Esophagus squamous epithelium (tissue), 5 donors: ENCODE measurements at regions not wholly inside any gene's neighbourhood (a gene's known extent, or its start where the extent isn't known, plus 50 kb on each side); places are given as distances from the start of the nearest gene placed in this dataset.

Experiments used
- DNase-seq: peaks from one replicate; lab custom pipeline; 2025; lab: John Stamatoyannopoulos, UW
- H3K27ac ChIP-seq, 4 donors: fragments of 200-600 bp; sonication (generic); one replicate each; pipeline ENCODE4 v1.5.1; 2016 to 2019; ENCODE audit warnings: mild to moderate bottlenecking in 1 of 4
- H3K27me3 ChIP-seq, 4 donors: fragments of 200-600 bp; sonication (generic); 1 replicate in 3 of 4; 2 replicates in 1 of 4; pipeline versions ENCODE4 v1.5.1 to v1.6.0; 2017 to 2021; ENCODE audit warnings: antibody characterized with exemption in 1 of 4
- H3K36me3 ChIP-seq, 3 donors: fragments of 200-600 bp; sonication (generic); one replicate each; pipeline ENCODE4 v1.5.1; 2016 to 2019
- H3K4me1 ChIP-seq, 3 donors: fragments of 200-600 bp; sonication (generic); one replicate each; pipeline ENCODE4 v1.5.1; 2017 to 2019
- H3K4me3 ChIP-seq, 4 donors: fragments of 200-600 bp; sonication (generic); 1 replicate in 3 of 4; 2 replicates in 1 of 4; pipeline ENCODE4 v1.5.1; 2016 to 2019; ENCODE audit warnings: mild to moderate bottlenecking in 2 of 4, moderate library complexity in 1 of 4
- H3K9me3 ChIP-seq, 3 donors: fragments of 200-600 bp; sonication (generic); one replicate each; pipeline ENCODE4 v1.5.1; 2016 to 2019
- CTCF ChIP-seq, 6 experiments: fragments of 450-650 bp in 4 of 6; fragments of 200-600 bp in 2 of 6; sonication (generic) in 2 of 6; IDR thresholded peaks; one replicate each; pipeline ENCODE4 v1.5.1; 2016 to 2019; ENCODE audit warnings: antibody characterized with exemption in 6 of 6, mild to moderate bottlenecking in 4 of 6, moderate library complexity in 4 of 6
- POLR2A ChIP-seq, 4 donors: fragments of 450-650 bp; IDR thresholded peaks; one replicate each; pipeline ENCODE4 v1.6.1; 2017; ENCODE audit warnings: antibody characterized with exemption in 4 of 4, mild to moderate bottlenecking in 4 of 4, moderate library complexity in 3 of 4
- WGBS, 2 donors: methylation state at CpG; one replicate each; pipeline ENCODE4 v1.1.5; 2018; 5-methylcytosine and 5-hydroxymethylcytosine counted together
- intact Hi-C: fragments of 100-400 bp; cut with DNase I; formaldehyde crosslinking; loops from one replicate; pipeline ENCODE4 v1.15.0; 2022
- donor health status: DM: yes; HTN: yes; CAD: no.

GRCh38 chr3:146800484-146800883, 195.3 kb upstream of the PLSCR5 start:
- TF ChIP-seq CTCF (IDR thresholded peaks at IDR 0.05), result no peak
- no peak for TF ChIP-seq POLR2A (IDR thresholded peaks at IDR 0.05)
- whole genome bisulfite sequencing, 2 donors, result 54 to 63% methylated on average over 2 of the region's 2 CpGs
- Histone ChIP-seq H3K36me3 (no peaks in the 10 kb centered on the region), H3K4me3 (no peak overlapping the region), H3K27ac (no peak overlapping the region), H3K9me3 (no peaks in the 10 kb centered on the region), H3K4me1 (no peaks in the 10 kb centered on the region), H3K27me3 (no peaks in the 10 kb centered on the region)
- DNase-seq, result no peak
- intact Hi-C loops, result no loop called here

GRCh38 chr3:146796078-146796477, 190.9 kb upstream of the PLSCR5 start:
- TF ChIP-seq POLR2A (IDR thresholded peaks at IDR 0.05), result no peak
- TF ChIP-seq CTCF (IDR thresholded peaks at IDR 0.05), result no peak
- no peaks in the 10 kb centered on the region for H3K36me3 ChIP-seq
- H3K4me3 ChIP-seq, result no peak overlapping the region
- WGBS, 2 donors, result 39 to 47% methylated on average over 2 of the region's 2 CpGs
- no peak overlapping the region for H3K27ac ChIP-seq
- no peaks in the 10 kb centered on the region for H3K4me1 ChIP-seq
- intact Hi-C loops, result no loop called here
- DNase-seq, result no peak
- H3K9me3 ChIP-seq, result no peaks in the 10 kb centered on the region
- no peaks in the 10 kb centered on the region for H3K27me3 ChIP-seq

GRCh38 chr3:146783446-146783845, 178.3 kb upstream of the PLSCR5 start:
- TF ChIP-seq POLR2A (IDR thresholded peaks at IDR 0.05), result no peak
- Histone ChIP-seq H3K36me3 (no peaks in the 10 kb centered on the region), H3K4me3 (no peak overlapping the region), H3K27me3 (no peaks in the 10 kb centered on the region), H3K9me3 (no peaks in the 10 kb centered on the region), H3K4me1 (no peaks in the 10 kb centered on the region), H3K27ac (no peak overlapping the region)
- DNase-seq, result no peak
- intact Hi-C loops, result no loop called here
- 52 to 53% methylated on average over 2 of the region's 2 CpGs for WGBS, 2 donors

- no peaks in the 10 kb centered on the region for H3K4me1 ChIP-seq
- H3K9me3 ChIP-seq, result no peaks in the 10 kb centered on the region
- H3K27ac ChIP-seq, result no peak overlapping the region
- TF ChIP-seq POLR2A (IDR thresholded peaks at IDR 0.05) (no peak), CTCF (IDR thresholded peaks at IDR 0.05) (no peak)
- intact Hi-C loops, result no loop called here
- WGBS, 2 donors, result 54 to 71% methylated on average over 2 of the region's 2 CpGs
- H3K4me3 ChIP-seq, result no peak overlapping the region
- no peaks in the 10 kb centered on the region for H3K36me3 ChIP-seq
- no peak for DNase-seq
- H3K27me3 ChIP-seq, result no peaks in the 10 kb centered on the region
Measured at GRCh38 chr3:146781606-146782005, 176.5 kb upstream of the PLSCR5 start.

- intact Hi-C loops, result no loop called here
- TF ChIP-seq CTCF (IDR thresholded peaks at IDR 0.05) (no peak), POLR2A (IDR thresholded peaks at IDR 0.05) (no peak)
- no peak overlapping the region for H3K27ac ChIP-seq
- H3K9me3 ChIP-seq, result no peaks in the 10 kb centered on the region
- H3K4me3 ChIP-seq, result no peak overlapping the region
- 41 to 57% methylated on average over 3 of the region's 3 CpGs for WGBS, 2 donors
- no peaks in the 10 kb centered on the region for H3K36me3 ChIP-seq
- no peak for DNase-seq
- H3K4me1 ChIP-seq, result no peaks in the 10 kb centered on the region
- H3K27me3 ChIP-seq, result no peaks in the 10 kb centered on the region
Measured at GRCh38 chr3:146781059-146781458, 175.9 kb upstream of the PLSCR5 start.

GRCh38 chr3:146780251-146780650, 175.1 kb upstream of the PLSCR5 start:
- Histone ChIP-seq H3K27ac (no peak overlapping the region), H3K4me3 (no peak overlapping the region), H3K4me1 (no peaks in the 10 kb centered on the region), H3K27me3 (no peaks in the 10 kb centered on the region), H3K9me3 (no peaks in the 10 kb centered on the region), H3K36me3 (no peaks in the 10 kb centered on the region)
- no peak for DNase-seq
- intact Hi-C loops, result no loop called here
- no peak for TF ChIP-seq POLR2A (IDR thresholded peaks at IDR 0.05)
- TF ChIP-seq CTCF (IDR thresholded peaks at IDR 0.05), result no peak
- 51 to 53% methylated on average over 2 of the region's 2 CpGs for WGBS, 2 donors
